SK-N-SH (cell line): ENCODE measurements at regions not wholly inside any gene's neighbourhood (a gene's known extent, or its start where the extent isn't known, plus 50 kb on each side); places are given as distances from the start of the nearest gene placed in this dataset.
"Not testable (repeated sequence)": the region's sequence is repeated elsewhere in the genome, so short reads cannot be mapped to it uniquely, and the experiment has no call there.

Experiments used
- CTCF ChIA-PET: fragments of 300-600, 350-600 bp; formaldehyde crosslinking; extraction: SDS; loops from one replicate; lab custom pipeline; 2021; lab: Yijun Ruan, JAX
- POLR2A ChIA-PET: fragments of 350-600 bp; sonication (Branson Sonifier 250); formaldehyde crosslinking; extraction: SDS; loops from one replicate; lab custom pipeline; 2020; ENCODE audit warnings: antibody characterized with exemption, inconsistent platforms; lab: Yijun Ruan, JAX
- DNase-seq: peaks from one replicate; pipeline ENCODE4 v3.0.0; 2012
- H2AFZ ChIP-seq: fragments of 200-600 bp; sonication (generic); 2 replicates; pipeline ENCODE4 v1.8.1; 2016; ENCODE audit warnings: antibody characterized with exemption, mild to moderate bottlenecking, low read depth
- H3F3A ChIP-seq: fragments of 200-600 bp; sonication (generic); replicated peaks from 2 replicates; pipeline ENCODE3; 2016; ENCODE audit warnings: antibody characterized with exemption, mild to moderate bottlenecking; ENCODE audit not compliant: insufficient read depth
- H3K27ac ChIP-seq, 2 experiments: fragments of 200-500 bp in 1 of 2; fragments of 200-600 bp in 1 of 2; sonication (Bioruptor generic) in 1 of 2; sonication (generic), shearing (Covaris generic) in 1 of 2; 2 replicates each; pipeline versions ENCODE4 v1.5.1 to v1.6.1; 2014 to 2016; ENCODE audit warnings: low read depth in 2 of 2, inconsistent platforms in 1 of 2, low read length in 1 of 2, mild to moderate bottlenecking in 1 of 2, mixed read lengths in 1 of 2
- H3K27me3 ChIP-seq: fragments of 200-600 bp; sonication (generic), shearing (Covaris generic); 2 replicates; pipeline ENCODE4 v1.6.1; 2016; ENCODE audit warnings: mixed run types; ENCODE audit not compliant: insufficient read depth
- H3K36me3 ChIP-seq, 2 experiments: fragments of 200-500 bp in 1 of 2; fragments of 200-600 bp in 1 of 2; sonication (Bioruptor generic) in 1 of 2; sonication (generic) in 1 of 2; replicated peaks in 1 of 2; 2 replicates each; pipeline versions ENCODE3 to v1.5.1; 2014 to 2016; ENCODE audit warnings: low read length in 1 of 2, mild to moderate bottlenecking in 1 of 2; ENCODE audit not compliant: insufficient read depth in 2 of 2, control insufficient read depth in 1 of 2
- H3K4me1 ChIP-seq, 2 experiments: fragments of 200-500 bp in 1 of 2; fragments of 200-600 bp in 1 of 2; sonication (Bioruptor generic) in 1 of 2; sonication (generic), shearing (Covaris generic) in 1 of 2; 2 replicates each; pipeline versions ENCODE4 v1.5.1 to v1.6.1; 2014 to 2016; ENCODE audit warnings: low read depth in 1 of 2, low read length in 1 of 2, mixed run types in 1 of 2; ENCODE audit not compliant: insufficient read depth in 2 of 2, control insufficient read depth in 1 of 2
- H3K4me2 ChIP-seq: fragments of 200-600 bp; sonication (generic), shearing (Covaris generic); 2 replicates; pipeline ENCODE4 v1.6.1; 2017; ENCODE audit warnings: mixed run types
- H3K4me3 ChIP-seq, 2 experiments: fragments of 200-500 bp in 1 of 2; fragments of 200-600 bp in 1 of 2; sonication (Bioruptor generic) in 1 of 2; sonication (generic), shearing (Covaris generic) in 1 of 2; 2 replicates each; pipeline versions ENCODE4 v1.5.1 to v1.8.1; 2014 to 2016; ENCODE audit warnings: low read depth in 2 of 2, inconsistent platforms in 1 of 2, low read length in 1 of 2, mild to moderate bottlenecking in 1 of 2, mixed read lengths in 1 of 2, moderate library complexity in 1 of 2
- H3K79me2 ChIP-seq: fragments of 200-600 bp; sonication (generic); 2 replicates; pipeline ENCODE4 v1.8.1; 2017; ENCODE audit warnings: mild to moderate bottlenecking; ENCODE audit not compliant: insufficient read depth
- H3K9ac ChIP-seq: fragments of 200-600 bp; sonication (generic); 2 replicates; pipeline ENCODE4 v1.6.1; 2017; ENCODE audit warnings: mixed run types
- H3K9me2 ChIP-seq: fragments of 200-600 bp; sonication (generic); 2 replicates; pipeline ENCODE4 v1.6.1; 2017; ENCODE audit warnings: mixed run types
- H3K9me3 ChIP-seq: fragments of 200-600 bp; sonication (generic); 2 replicates; pipeline ENCODE4 v1.6.1; 2017; ENCODE audit warnings: mixed run types, mild to moderate bottlenecking, moderate library complexity
- H4K20me1 ChIP-seq: fragments of 200-600 bp; sonication (generic); 2 replicates; pipeline ENCODE4 v1.6.1; 2017; ENCODE audit warnings: mild to moderate bottlenecking, mixed run types; ENCODE audit not compliant: insufficient read depth
- CTCF ChIP-seq: fragments of 200-600 bp; sonication (generic); IDR thresholded peaks from 2 replicates; pipeline ENCODE4 v1.6.1; 2017; ENCODE audit warnings: antibody characterized with exemption, mild to moderate bottlenecking, moderate library complexity
- FOSL2 ChIP-seq: IDR thresholded peaks from 2 replicates; pipeline ENCODE4 v1.4.0; 2012; ENCODE audit warnings: low read depth, mild to moderate bottlenecking, moderate library complexity, borderline replicate concordance
- FOXM1 ChIP-seq: IDR thresholded peaks from 2 replicates; pipeline ENCODE4 v1.4.0; 2012; ENCODE audit warnings: low read depth, mild to moderate bottlenecking
- MXI1 ChIP-seq: IDR thresholded peaks from 2 replicates; pipeline ENCODE4 v1.6.1; 2012; ENCODE audit warnings: mild to moderate bottlenecking, low read depth, low read length, improper control_type of control experiment
- NFIC ChIP-seq: IDR thresholded peaks from 2 replicates; pipeline ENCODE4 v1.4.0; 2012; ENCODE audit warnings: borderline replicate concordance
- POLR2AphosphoS5 ChIP-seq: IDR thresholded peaks from 2 replicates; pipeline ENCODE4 v1.6.1; 2012; ENCODE audit warnings: low read depth, low read length
- TAF1 ChIP-seq: IDR thresholded peaks from 2 replicates; pipeline ENCODE4 v1.6.1; 2012; ENCODE audit warnings: low read depth, mild to moderate bottlenecking, low read length, moderate library complexity, borderline replicate concordance
- USF1 ChIP-seq: IDR thresholded peaks from 2 replicates; pipeline ENCODE4 v1.4.0; 2012; ENCODE audit warnings: low read depth, borderline replicate concordance
- WGBS: methylation state at CpG from one replicate; pipeline ENCODE4 v1.1.6; 2017; ENCODE audit warnings: low lambda C conversion rate; 5-methylcytosine and 5-hydroxymethylcytosine counted together
- TF ChIP-seq, protein P1 (sequence below): IDR thresholded peaks from 2 replicates; pipeline ENCODE4; 2012

DNA sequence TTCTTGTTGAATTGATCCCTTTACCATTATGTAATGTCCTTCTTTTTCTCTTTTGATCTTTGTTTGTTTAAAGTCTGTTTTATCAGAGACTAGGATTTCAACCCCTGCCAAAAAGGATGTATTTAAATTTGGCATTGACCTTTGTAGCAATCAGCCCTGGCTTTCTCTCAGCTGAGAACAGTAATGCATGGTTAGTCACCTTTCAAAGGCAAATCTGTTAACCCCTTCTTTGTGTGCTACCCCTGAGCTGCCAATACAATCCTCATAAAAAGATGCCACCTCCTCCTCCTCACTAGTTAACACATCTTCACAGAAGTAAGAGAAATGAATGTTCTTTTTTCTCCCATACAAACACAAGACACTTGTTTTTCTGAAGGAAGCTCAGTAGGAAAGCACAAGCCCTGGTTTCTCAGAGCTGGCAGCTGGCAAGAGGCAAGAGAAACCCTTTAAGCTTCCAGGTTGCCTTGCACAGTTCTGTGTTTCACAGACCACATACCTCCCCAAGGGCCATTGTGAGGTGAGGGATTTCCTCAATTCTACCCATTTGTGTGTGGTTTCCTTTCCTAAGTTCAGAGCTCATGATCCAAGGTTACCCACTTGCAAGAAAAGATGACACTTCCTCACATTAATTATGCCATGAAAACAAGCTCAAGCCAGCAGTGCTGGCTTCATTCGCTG lies 122.6 kb downstream of the RCHY1 start:
- H3K9ac ChIP-seq: no peak overlapping the region
- H3K27ac ChIP-seq: no peak overlapping the region
- no peak overlapping the region for H3K4me2 ChIP-seq
- H3K79me2 ChIP-seq: no peaks in the 10 kb centered on the region
- no peaks in the 10 kb centered on the region for H3K27me3 ChIP-seq
- H3K36me3 ChIP-seq: no peaks in the 10 kb centered on the region
- ChIA-PET POLR2A (no interaction called here), CTCF (no interaction called here)
- H4K20me1 ChIP-seq: no peaks in the 10 kb centered on the region
- TF ChIP-seq CTCF (no peak), TAF1 (no peak), POLR2AphosphoS5 (no peak), FOSL2 (no peak), FOXM1 (no peak), NFIC (no peak), MXI1 (no peak), USF1 (no peak)
- TF ChIP-seq, protein P1, sequence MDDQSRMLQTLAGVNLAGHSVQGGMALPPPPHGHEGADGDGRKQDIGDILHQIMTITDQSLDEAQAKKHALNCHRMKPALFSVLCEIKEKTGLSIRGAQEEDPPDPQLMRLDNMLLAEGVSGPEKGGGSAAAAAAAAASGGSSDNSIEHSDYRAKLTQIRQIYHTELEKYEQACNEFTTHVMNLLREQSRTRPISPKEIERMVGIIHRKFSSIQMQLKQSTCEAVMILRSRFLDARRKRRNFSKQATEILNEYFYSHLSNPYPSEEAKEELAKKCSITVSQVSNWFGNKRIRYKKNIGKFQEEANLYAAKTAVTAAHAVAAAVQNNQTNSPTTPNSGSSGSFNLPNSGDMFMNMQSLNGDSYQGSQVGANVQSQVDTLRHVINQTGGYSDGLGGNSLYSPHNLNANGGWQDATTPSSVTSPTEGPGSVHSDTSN: no peak
- no peaks in the 10 kb centered on the region for H3K9me2 ChIP-seq
- WGBS: 10% methylated on average over 1 of the region's 1 CpG
- H3K9me3 ChIP-seq: no peaks in the 10 kb centered on the region
- no peaks in the 10 kb centered on the region for H3K4me1 ChIP-seq
- H3K4me3 ChIP-seq: no peak overlapping the region
- no peak for DNase-seq
- H2AFZ ChIP-seq: no peak overlapping the region
- H3F3A ChIP-seq: no peaks in the 10 kb centered on the region

- H3K4me2 ChIP-seq, H3K4me3 ChIP-seq, DNase-seq, H3K9ac ChIP-seq, CTCF ChIA-PET, POLR2A ChIA-PET, H3K27ac ChIP-seq, H3K79me2 ChIP-seq, H4K20me1 ChIP-seq, H3K4me1 ChIP-seq, H3K9me3 ChIP-seq, H3K27me3 ChIP-seq, H3K36me3 ChIP-seq, H2AFZ ChIP-seq, H3K9me2 ChIP-seq, H3F3A ChIP-seq: not testable (repeated sequence)
- 35% methylated on average over 11 of the region's 12 CpGs for WGBS
These were observed 127.8 kb downstream of the RCHY1 start for GRCh38 chr4:75386426-75386825.
